ENCODE measurements at regions not wholly inside any gene's neighbourhood (a gene's known extent, or its start where the extent isn't known, plus 50 kb on each side); places are given as distances from the start of the nearest gene placed in this dataset.

GRCh38 chr2:22458440-22458839 lies 926.5 kb upstream of the KLHL29 start:
- peaks cover 3 to 22% of the 10 kb centered on the region in 2 experiments; a peak in 2 of 4 replicates for H3K9me3 ChIP-seq (ENCODE audit: control insufficient read depth in 1 of 2, insufficient read depth in 1 of 2, low read depth in 1 of 2, low read length in 2 of 2)
- no peak overlapping the region for H3K4me3 ChIP-seq (replicated peaks in 1 of 2; ENCODE audit: low read depth in 1 of 2, low read length in 2 of 2)
- H3K36me3 ChIP-seq (ENCODE audit: control insufficient read depth in 1 of 2, insufficient read depth in 2 of 2, low read length in 2 of 2) = no peaks in the 10 kb centered on the region
- RAD21 ChIA-PET (ENCODE audit: low non-redundant PET in 1 of 2, low total read pairs in 2 of 2, uncharacterized antibody in 2 of 2, unreplicated experiment in 2 of 2) = no interaction called here
- no peak overlapping the region for H3K4me2 ChIP-seq (ENCODE audit: low read length)
- H3K9me2 ChIP-seq (ENCODE audit: insufficient read depth) = no peaks in the 10 kb centered on the region
- intact Hi-C loops (cut with micrococcal nuclease) = no loop called here
- H3K27ac ChIP-seq (ENCODE audit: low read depth, low read length) = no peak overlapping the region
- H2AFZ ChIP-seq (ENCODE audit: low read depth, low read length, poor library complexity, severe bottlenecking) = no peak overlapping the region
- POLR2A ChIA-PET = no interaction called here
- BruUV-seq (replicated peaks) = no TSS peak
- ATAC-seq (no peak), DNase-seq (ENCODE audit: low read depth, low spot score) (no peak)
- TF ChIP-seq CBX3 (IDR thresholded peaks at IDR 0.05; ENCODE audit: low read depth) (no peak), CEBPB (IDR thresholded peaks at IDR 0.05; ENCODE audit: low read depth) (no peak), SRF (IDR thresholded peaks at IDR 0.05; ENCODE audit: low read depth) (no peak), EZH2phosphoT487 (IDR thresholded peaks at IDR 0.05; ENCODE audit: borderline replicate concordance) (no peak), JUND (IDR thresholded peaks at IDR 0.05) (no peak), CTCF (IDR thresholded peaks at IDR 0.05 in 2 of 3, conservative IDR thresholded peaks at IDR 0.05 in 1 of 3; ENCODE audit: borderline replicate concordance in 1 of 3, insufficient read depth in 1 of 3, low read depth in 2 of 3, low read length in 2 of 3) (no peak), ATF3 (IDR thresholded peaks at IDR 0.05) (no peak), SIN3A (IDR thresholded peaks at IDR 0.05; ENCODE audit: low read depth) (no peak), EGR1 (IDR thresholded peaks at IDR 0.05; ENCODE audit: low read depth) (no peak), ZBTB33 (IDR thresholded peaks at IDR 0.05; ENCODE audit: extremely low read depth, insufficient replicate concordance, low read length) (no peak), ZFX (IDR thresholded peaks at IDR 0.05) (no peak), POLR2A (IDR thresholded peaks at IDR 0.05; ENCODE audit: borderline replicate concordance, extremely low read depth, insufficient read depth, insufficient read length) (no peak), MAX (IDR thresholded peaks at IDR 0.05) (no peak), EZH2 (IDR thresholded peaks at IDR 0.05) (no peak), POLR2AphosphoS5 (IDR thresholded peaks at IDR 0.05; ENCODE audit: low read depth, low read length) (no peak), REST (IDR thresholded peaks at IDR 0.05; ENCODE audit: low read depth) (no peak), ZNF274 (IDR thresholded peaks at IDR 0.05; ENCODE audit: low read depth, low read length) (no peak), ELF1 (IDR thresholded peaks at IDR 0.05; ENCODE audit: borderline replicate concordance, low read depth) (no peak)
- no peak overlapping the region for H3K9ac ChIP-seq (ENCODE audit: low read length)
- no peaks in the 10 kb centered on the region for H3K79me2 ChIP-seq (ENCODE audit: insufficient read depth, low read length)
- CTCF ChIA-PET = no interaction called here
- no peaks in the 10 kb centered on the region for H3K4me1 ChIP-seq (ENCODE audit: control insufficient read depth in 1 of 2, insufficient read depth in 2 of 2, low read length in 2 of 2)
- H4K20me1 ChIP-seq (ENCODE audit: insufficient read depth) = no peaks in the 10 kb centered on the region
- no peaks in the 10 kb centered on the region for H3K27me3 ChIP-seq (ENCODE audit: insufficient read depth, low read length)
